ENCODE measurements at regions not wholly inside any gene's neighbourhood (a gene's known extent, or its start where the extent isn't known, plus 50 kb on each side); places are given as distances from the start of the nearest gene placed in this dataset.

DNA sequence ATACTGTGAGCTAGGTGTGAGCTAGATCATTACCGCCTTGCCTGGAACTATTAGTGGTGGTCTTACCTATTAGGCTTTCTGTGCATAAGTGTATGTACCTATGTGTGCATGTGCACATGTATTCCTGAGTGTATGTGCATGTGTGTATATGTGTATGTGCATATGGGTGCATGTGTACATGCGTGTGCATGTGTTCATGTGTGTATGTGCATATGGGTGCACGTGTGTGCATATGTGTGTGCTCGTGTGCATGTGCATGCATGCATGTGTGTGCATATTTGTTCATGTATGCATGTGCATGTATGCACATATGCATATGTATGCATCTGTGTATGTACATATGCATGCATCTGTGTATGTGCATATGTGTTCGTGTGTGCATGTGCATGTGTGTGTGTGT, 508.3 kb upstream of the ADARB2 start (continued):
- TF ChIP-seq SCRT2 (tag by site-specific recombination; IDR thresholded peaks at IDR 0.05) = no peak

DNA sequence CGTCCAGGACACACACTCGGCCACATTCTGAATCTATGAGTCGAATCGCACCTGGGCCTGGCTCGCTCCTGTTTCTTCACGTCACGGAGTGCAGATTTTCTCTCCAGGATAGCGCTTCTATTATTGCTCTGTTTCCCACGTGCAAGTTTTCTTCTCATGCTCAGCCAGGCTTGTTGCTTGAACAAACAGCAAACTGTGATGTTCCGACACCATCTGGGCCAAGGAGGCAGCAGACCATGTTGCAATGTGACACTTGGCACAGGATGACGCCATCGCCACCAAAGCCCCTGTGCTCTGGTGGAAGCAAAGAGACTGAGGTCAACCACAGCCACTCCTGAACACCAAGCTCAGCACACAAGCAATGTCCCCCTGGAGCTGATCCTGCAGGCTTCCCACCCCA, 507.1 kb upstream of the ADARB2 start:
- CTCF ChIA-PET = interaction anchor here (0.6 to 0.9 kb wide), 2 partner anchors 113 to 528 kb away, joined by 3 read pairs; no protein-coding TSS in a partner anchor
- Histone ChIP-seq H3K27ac (ENCODE audit: extremely low read depth, low read depth, low read length) (no peak overlapping the region), H3K4me1 (ENCODE audit: control insufficient read depth, insufficient read depth, low read length) (no peaks in the 10 kb centered on the region), H3K36me3 (ENCODE audit: control insufficient read depth in 2 of 2, insufficient read depth in 1 of 2, low read length in 2 of 2) (no peaks in the 10 kb centered on the region), H3K4me3 (ENCODE audit: low read depth, low read length) (no peak overlapping the region), H3K9me3 (ENCODE audit: control insufficient read depth, insufficient read depth, low read depth, low read length) (no peaks in the 10 kb centered on the region)
- POLR2A ChIA-PET = no interaction called here
- TF ChIP-seq SP3 (tag by site-specific recombination; IDR thresholded peaks at IDR 0.05) (no peak), ZNF76 (tag by site-specific recombination; IDR thresholded peaks at IDR 0.05; ENCODE audit: borderline replicate concordance, low read depth) (no peak), ZNF354C (tag by site-specific recombination; IDR thresholded peaks at IDR 0.05; ENCODE audit: borderline replicate concordance, low read depth) (no peak), ZNF248 (tag by site-specific recombination; IDR thresholded peaks at IDR 0.05) (no peak), SALL2 (tag by site-specific recombination; IDR thresholded peaks at IDR 0.05; ENCODE audit: borderline replicate concordance) (no peak), ZNF174 (tag by site-specific recombination; IDR thresholded peaks at IDR 0.05) (no peak), ZNF155 (tag by site-specific recombination; IDR thresholded peaks at IDR 0.05) (no peak), ZBTB1 (tag by site-specific recombination; IDR thresholded peaks at IDR 0.05) (no peak), ZNF214 (tag by site-specific recombination; IDR thresholded peaks at IDR 0.05; ENCODE audit: borderline replicate concordance) (no peak), ZNF311 (tag by site-specific recombination; IDR thresholded peaks at IDR 0.05; ENCODE audit: borderline replicate concordance) (no peak), SP7 (tag by site-specific recombination; IDR thresholded peaks at IDR 0.05) (no peak)
- TF ChIP-seq, protein P1, sequence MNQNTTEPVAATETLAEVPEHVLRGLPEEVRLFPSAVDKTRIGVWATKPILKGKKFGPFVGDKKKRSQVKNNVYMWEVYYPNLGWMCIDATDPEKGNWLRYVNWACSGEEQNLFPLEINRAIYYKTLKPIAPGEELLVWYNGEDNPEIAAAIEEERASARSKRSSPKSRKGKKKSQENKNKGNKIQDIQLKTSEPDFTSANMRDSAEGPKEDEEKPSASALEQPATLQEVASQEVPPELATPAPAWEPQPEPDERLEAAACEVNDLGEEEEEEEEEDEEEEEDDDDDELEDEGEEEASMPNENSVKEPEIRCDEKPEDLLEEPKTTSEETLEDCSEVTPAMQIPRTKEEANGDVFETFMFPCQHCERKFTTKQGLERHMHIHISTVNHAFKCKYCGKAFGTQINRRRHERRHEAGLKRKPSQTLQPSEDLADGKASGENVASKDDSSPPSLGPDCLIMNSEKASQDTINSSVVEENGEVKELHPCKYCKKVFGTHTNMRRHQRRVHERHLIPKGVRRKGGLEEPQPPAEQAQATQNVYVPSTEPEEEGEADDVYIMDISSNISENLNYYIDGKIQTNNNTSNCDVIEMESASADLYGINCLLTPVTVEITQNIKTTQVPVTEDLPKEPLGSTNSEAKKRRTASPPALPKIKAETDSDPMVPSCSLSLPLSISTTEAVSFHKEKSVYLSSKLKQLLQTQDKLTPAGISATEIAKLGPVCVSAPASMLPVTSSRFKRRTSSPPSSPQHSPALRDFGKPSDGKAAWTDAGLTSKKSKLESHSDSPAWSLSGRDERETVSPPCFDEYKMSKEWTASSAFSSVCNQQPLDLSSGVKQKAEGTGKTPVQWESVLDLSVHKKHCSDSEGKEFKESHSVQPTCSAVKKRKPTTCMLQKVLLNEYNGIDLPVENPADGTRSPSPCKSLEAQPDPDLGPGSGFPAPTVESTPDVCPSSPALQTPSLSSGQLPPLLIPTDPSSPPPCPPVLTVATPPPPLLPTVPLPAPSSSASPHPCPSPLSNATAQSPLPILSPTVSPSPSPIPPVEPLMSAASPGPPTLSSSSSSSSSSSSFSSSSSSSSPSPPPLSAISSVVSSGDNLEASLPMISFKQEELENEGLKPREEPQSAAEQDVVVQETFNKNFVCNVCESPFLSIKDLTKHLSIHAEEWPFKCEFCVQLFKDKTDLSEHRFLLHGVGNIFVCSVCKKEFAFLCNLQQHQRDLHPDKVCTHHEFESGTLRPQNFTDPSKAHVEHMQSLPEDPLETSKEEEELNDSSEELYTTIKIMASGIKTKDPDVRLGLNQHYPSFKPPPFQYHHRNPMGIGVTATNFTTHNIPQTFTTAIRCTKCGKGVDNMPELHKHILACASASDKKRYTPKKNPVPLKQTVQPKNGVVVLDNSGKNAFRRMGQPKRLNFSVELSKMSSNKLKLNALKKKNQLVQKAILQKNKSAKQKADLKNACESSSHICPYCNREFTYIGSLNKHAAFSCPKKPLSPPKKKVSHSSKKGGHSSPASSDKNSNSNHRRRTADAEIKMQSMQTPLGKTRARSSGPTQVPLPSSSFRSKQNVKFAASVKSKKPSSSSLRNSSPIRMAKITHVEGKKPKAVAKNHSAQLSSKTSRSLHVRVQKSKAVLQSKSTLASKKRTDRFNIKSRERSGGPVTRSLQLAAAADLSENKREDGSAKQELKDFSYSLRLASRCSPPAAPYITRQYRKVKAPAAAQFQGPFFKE (tag by site-specific recombination; IDR thresholded peaks at IDR 0.05; ENCODE audit: borderline replicate concordance) = no peak
- TF ChIP-seq, protein P2, sequence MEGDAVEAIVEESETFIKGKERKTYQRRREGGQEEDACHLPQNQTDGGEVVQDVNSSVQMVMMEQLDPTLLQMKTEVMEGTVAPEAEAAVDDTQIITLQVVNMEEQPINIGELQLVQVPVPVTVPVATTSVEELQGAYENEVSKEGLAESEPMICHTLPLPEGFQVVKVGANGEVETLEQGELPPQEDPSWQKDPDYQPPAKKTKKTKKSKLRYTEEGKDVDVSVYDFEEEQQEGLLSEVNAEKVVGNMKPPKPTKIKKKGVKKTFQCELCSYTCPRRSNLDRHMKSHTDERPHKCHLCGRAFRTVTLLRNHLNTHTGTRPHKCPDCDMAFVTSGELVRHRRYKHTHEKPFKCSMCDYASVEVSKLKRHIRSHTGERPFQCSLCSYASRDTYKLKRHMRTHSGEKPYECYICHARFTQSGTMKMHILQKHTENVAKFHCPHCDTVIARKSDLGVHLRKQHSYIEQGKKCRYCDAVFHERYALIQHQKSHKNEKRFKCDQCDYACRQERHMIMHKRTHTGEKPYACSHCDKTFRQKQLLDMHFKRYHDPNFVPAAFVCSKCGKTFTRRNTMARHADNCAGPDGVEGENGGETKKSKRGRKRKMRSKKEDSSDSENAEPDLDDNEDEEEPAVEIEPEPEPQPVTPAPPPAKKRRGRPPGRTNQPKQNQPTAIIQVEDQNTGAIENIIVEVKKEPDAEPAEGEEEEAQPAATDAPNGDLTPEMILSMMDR (tag by site-specific recombination; IDR thresholded peaks at IDR 0.05) = no peak
- TF ChIP-seq, protein P3, sequence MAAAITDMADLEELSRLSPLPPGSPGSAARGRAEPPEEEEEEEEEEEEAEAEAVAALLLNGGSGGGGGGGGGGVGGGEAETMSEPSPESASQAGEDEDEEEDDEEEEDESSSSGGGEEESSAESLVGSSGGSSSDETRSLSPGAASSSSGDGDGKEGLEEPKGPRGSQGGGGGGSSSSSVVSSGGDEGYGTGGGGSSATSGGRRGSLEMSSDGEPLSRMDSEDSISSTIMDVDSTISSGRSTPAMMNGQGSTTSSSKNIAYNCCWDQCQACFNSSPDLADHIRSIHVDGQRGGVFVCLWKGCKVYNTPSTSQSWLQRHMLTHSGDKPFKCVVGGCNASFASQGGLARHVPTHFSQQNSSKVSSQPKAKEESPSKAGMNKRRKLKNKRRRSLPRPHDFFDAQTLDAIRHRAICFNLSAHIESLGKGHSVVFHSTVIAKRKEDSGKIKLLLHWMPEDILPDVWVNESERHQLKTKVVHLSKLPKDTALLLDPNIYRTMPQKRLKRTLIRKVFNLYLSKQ (tag by site-specific recombination; IDR thresholded peaks at IDR 0.05; ENCODE audit: borderline replicate concordance) = no peak
- TF ChIP-seq, protein P4, sequence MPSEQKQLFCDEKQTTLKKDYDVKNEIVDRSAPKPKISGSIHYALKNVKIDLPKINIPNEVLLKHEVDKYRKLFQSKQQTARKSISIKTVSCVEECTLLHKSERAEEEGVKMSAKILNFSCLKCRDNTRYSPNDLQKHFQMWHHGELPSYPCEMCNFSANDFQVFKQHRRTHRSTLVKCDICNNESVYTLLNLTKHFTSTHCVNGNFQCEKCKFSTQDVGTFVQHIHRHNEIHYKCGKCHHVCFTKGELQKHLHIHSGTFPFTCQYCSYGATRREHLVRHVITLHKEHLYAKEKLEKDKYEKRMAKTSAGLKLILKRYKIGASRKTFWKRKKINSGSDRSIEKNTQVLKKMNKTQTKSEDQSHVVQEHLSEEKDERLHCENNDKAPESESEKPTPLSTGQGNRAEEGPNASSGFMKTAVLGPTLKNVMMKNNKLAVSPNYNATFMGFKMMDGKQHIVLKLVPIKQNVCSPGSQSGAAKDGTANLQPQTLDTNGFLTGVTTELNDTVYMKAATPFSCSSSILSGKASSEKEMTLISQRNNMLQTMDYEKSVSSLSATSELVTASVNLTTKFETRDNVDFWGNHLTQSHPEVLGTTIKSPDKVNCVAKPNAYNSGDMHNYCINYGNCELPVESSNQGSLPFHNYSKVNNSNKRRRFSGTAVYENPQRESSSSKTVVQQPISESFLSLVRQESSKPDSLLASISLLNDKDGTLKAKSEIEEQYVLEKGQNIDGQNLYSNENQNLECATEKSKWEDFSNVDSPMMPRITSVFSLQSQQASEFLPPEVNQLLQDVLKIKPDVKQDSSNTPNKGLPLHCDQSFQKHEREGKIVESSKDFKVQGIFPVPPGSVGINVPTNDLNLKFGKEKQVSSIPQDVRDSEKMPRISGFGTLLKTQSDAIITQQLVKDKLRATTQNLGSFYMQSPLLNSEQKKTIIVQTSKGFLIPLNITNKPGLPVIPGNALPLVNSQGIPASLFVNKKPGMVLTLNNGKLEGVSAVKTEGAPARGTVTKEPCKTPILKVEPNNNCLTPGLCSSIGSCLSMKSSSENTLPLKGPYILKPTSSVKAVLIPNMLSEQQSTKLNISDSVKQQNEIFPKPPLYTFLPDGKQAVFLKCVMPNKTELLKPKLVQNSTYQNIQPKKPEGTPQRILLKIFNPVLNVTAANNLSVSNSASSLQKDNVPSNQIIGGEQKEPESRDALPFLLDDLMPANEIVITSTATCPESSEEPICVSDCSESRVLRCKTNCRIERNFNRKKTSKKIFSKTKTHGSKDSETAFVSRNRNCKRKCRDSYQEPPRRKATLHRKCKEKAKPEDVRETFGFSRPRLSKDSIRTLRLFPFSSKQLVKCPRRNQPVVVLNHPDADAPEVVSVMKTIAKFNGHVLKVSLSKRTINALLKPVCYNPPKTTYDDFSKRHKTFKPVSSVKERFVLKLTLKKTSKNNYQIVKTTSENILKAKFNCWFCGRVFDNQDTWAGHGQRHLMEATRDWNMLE (tag by site-specific recombination; conservative IDR thresholded peaks at IDR 0.05; ENCODE audit: low read depth) = no peak
- TF ChIP-seq, protein P5, sequence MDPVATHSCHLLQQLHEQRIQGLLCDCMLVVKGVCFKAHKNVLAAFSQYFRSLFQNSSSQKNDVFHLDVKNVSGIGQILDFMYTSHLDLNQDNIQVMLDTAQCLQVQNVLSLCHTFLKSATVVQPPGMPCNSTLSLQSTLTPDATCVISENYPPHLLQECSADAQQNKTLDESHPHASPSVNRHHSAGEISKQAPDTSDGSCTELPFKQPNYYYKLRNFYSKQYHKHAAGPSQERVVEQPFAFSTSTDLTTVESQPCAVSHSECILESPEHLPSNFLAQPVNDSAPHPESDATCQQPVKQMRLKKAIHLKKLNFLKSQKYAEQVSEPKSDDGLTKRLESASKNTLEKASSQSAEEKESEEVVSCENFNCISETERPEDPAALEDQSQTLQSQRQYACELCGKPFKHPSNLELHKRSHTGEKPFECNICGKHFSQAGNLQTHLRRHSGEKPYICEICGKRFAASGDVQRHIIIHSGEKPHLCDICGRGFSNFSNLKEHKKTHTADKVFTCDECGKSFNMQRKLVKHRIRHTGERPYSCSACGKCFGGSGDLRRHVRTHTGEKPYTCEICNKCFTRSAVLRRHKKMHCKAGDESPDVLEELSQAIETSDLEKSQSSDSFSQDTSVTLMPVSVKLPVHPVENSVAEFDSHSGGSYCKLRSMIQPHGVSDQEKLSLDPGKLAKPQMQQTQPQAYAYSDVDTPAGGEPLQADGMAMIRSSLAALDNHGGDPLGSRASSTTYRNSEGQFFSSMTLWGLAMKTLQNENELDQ (tag by site-specific recombination; IDR thresholded peaks at IDR 0.05; ENCODE audit: low read depth) = no peak
